ENCODE measurements at regions not wholly inside any gene's neighbourhood (a gene's known extent, or its start where the extent isn't known, plus 50 kb on each side); places are given as distances from the start of the nearest gene placed in this dataset.
A peak's percentile ranks its signal among the peaks of the same experiment; 100 is the strongest.

GRCh38 chr13:76198568-76199163 is 562.5 kb downstream of the LMO7 start:
- DNase-seq (ENCODE audit: low read depth), result no peak

DNA sequence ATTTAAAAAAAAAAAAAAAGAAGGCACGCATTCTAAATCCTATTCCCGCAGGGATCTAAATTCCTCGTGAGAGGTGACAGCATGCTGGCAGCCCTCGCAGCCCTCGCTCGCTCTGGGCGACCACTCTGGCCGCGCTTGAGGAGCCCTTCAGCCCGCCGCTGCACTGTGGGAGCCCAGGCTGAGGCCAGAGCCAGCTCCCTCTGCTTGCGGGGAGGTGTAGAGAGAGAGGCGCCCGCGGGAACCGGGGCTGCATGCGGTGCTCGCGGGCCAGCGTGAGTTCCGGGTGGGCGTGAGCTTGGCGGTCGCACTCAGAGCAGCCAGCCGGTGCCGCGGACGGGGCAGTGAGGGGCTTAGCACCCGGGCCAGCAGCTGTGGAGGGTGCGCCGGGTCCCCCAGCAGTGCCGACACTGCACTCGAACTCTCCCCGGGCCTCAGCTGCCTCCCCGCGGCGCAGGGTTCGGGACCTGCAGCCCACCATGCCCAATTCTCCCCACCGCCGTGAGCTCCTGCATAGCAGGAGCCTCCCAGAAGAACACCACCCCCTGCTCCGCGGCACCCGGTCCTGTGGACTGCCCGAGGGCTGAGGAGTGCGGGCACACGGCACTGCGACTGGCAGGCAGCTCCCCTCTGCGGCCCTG is 553.9 kb downstream of the LMO7 start:
- DNase-seq (ENCODE audit: low read depth), result no peak

- DNase-seq (ENCODE audit: low read depth), result no peak
Measured at GRCh38 chr13:76175961-76176725, 540.0 kb downstream of the LMO7 start.

DNA sequence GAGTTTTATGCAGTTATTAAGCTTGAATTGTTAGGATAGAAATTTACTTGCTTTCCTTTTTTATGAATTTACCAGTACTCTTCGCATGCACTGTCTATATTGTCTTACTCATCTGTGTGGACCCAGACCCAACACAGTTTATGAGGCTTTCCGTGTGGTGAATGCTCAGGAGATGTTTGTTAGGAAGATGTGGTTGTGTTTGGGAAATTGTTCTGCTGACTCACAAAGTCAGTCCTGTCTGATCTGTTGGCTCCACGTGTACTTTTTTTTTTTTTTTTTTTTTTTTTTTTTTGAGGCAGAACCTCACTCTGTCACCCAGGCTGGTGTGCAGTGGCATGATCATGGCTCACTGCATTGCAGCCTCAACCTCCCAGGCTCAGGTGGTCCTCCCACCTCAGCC is 532.5 kb downstream of the LMO7 start:
- no peak for DNase-seq (ENCODE audit: low read depth)

DNA sequence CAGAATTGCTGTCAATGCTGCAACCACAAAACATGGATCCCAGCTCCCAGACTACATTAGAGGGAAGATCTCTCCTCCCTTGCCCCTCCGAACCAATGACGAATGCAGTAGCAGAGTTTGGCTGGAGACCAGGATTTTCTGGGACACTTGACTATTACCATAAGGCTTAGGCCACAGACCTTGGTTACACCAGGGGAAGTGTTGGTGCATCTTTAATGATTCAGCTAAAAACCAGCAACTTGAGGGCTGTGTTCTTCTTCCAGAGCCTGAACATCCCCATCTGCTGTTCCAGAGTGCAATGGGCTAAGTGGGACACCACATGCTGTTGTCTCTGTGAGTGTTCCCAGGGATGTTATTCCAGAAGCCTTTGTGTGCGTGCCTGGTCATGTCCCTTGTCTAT is 528.2 kb downstream of the LMO7 start:
- peak; percentile 3 for DNase-seq (ENCODE audit: low read depth)

DNA sequence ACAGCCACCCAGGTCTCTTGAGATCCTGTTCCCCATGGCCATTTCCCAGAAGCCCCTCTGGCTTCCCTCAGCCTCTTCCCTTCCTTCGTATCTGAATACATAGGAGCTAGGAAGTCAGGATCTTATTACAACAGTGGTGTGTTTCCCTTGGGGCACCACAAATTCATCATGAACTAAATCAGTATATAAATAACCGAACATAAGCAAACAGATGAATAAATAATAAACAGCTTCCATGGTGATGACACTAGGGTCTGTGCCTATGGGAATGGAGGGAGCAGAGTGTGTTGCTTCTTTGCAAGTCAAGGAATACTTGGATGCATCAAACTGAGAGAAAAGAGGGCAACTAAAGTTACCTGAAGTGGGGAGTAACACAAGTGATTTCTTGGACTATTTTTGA is 527.6 kb downstream of the LMO7 start:
- no peak for DNase-seq (ENCODE audit: low read depth)

- DNase-seq (ENCODE audit: low read depth), result peak; percentile 14
Measured at GRCh38 chr13:76160961-76161925, 525.1 kb downstream of the LMO7 start.

DNA sequence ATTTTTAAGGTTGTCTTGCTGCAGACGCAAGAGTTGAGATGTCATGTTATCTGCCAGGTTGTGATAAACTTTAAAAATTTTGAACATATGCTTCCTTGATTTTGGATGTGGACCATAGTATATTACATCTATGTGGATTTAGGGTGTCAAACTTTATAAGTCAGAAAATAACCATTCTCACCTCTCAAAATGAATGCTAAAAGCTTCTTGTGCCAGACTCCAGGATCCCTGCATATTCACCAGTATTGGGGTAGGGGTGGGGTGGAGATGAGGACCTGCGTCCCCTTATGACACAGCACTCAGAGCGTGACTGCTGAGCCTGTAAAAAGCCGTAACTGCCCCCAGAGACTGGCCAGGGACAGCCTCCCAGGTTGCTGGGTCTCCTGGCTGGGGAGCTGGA is 524.4 kb downstream of the LMO7 start:
- DNase-seq (ENCODE audit: low read depth), result no peak

DNA sequence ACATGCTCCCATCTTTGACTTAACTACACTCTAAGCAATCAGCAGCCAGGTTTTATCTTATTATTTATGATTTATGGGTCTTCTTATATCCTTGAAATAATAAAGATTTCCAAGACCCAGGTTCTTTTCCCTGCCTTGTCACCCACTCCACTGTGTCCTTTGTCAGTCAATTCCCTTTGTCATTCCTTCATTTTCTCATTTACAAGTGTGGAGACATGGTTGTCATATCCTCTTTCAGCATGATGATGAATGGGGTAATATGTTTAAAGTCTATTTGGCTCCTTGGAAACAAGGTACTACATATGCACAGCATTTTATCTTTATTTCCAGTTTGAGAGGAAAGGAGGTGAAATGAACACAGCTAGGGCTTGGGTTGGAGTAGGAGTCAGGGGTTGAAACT is 521.8 kb downstream of the LMO7 start:
- DNase-seq (ENCODE audit: low read depth), result no peak

DNA sequence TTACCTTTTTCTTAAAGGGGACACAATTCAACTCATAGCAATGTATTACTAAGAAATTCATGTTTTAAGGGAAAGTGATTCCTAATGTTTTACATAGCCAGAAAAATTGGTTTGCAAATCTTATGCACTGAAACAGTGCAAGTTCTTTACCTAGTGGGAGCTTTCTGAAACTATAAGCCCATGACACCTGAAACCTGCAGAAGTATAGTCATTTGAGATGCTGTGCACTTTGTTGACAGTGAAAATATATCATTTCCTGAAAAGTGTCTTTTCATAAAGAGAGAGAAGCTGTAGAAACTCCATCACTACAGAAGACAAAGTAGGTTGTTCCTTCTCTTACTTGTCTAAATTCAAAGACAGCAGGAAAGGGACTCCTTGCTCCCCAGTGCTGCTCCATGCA is 517.1 kb downstream of the LMO7 start:
- DNase-seq (ENCODE audit: low read depth), result no peak

- peak; percentile 77 for DNase-seq (ENCODE audit: low read depth)
Measured at GRCh38 chr13:76148926-76149325, 512.8 kb downstream of the LMO7 start.

DNA sequence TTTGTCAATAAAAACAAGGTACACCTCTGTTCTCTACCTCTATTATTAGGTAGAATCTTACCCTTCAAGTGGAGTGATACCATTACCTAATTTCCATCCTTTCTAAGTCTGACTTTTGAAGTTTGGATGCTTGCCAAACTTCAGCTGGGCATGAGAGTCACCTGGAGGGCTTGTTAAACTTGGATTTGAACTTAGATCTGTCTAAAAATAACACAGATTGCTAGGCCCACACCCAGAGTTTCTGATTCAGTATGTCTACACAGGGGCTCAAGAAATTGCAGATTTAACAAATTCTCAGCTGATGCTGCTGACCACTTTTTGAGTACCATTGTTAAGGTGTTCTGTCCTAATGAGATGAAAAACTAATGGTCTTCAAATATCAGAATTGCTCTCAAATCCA is 512.2 kb downstream of the LMO7 start:
- no peak for DNase-seq (ENCODE audit: low read depth)

DNA sequence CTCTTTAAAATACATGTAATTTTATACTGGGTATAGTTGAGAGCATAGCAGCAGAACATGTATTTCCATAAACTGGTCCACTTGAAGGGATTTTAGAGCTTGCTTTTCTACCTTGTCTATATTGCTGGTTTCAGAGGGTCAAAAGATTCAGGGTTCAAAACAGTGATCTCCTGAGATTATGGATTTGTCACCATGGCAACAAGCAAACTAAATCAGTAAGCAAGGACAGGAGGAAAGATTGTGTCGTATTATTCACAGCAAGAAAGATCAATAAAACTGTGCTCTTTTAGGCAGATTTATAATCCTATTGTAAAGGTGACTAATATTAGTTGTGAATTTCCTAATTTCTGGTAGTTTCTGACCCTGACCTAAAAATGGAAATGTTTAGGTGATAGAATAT is 496.4 kb downstream of the LMO7 start:
- no peak for DNase-seq (ENCODE audit: low read depth)

DNA sequence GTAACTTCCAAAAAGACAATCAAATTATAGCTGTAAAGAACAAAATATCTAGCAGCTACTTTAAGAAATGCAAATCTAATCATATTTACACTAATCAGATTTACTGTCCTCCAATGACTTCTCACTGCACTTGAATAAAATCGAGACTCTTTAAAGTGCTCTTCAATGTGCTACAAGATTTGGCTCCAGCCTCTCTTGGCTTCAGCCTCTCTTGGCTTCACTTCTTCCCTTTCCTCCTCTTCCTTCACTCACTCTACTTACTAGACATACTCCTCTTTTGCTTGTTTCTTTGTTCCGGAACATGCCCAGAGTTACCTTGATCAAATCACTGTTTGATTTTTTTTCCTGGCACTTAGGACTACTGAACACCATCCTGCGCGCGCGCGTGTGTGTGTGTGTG is 495.4 kb downstream of the LMO7 start:
- no peak for DNase-seq (ENCODE audit: low read depth)

- no peak for DNase-seq (ENCODE audit: low read depth)
Measured at GRCh38 chr13:76129305-76130000, 493.3 kb downstream of the LMO7 start.

DNA sequence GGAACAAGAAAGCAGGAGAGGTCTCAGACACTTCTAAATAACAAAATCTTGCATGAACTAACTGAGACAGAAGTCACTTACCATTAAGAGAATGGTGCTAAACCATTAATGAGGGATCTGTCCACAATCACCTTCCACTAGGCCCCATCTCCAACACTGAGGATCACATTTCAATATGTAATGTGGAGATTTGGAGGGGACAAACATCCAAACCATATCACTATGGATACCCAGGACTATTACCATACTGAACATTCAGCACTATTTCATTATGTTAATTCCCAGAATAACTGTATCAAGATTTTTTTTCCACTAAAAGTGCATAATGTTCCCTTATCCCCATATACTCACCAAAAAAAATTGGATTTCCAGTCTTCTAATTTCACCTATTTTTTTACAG is 491.8 kb downstream of the LMO7 start:
- DNase-seq (ENCODE audit: low read depth), result no peak

DNA sequence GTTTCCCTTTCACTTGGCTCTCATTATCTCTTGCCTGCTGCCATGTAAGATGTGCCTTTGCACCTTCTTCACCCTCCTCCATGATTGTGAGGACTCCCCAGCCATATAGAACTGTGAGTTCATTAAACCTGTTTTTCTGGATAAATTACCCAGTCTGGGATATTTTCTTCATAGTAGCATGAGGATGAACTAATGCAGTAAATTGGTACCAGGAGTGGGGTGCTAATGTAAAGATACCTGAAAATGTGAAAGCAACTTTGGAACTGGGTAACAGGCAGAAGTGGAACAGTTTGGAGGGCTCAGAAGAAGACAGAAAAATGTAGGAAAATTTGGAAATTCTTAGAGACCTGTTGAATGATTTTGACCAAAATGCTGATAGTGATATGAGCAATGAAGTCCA is 487.4 kb downstream of the LMO7 start:
- DNase-seq (ENCODE audit: low read depth), result no peak

DNA sequence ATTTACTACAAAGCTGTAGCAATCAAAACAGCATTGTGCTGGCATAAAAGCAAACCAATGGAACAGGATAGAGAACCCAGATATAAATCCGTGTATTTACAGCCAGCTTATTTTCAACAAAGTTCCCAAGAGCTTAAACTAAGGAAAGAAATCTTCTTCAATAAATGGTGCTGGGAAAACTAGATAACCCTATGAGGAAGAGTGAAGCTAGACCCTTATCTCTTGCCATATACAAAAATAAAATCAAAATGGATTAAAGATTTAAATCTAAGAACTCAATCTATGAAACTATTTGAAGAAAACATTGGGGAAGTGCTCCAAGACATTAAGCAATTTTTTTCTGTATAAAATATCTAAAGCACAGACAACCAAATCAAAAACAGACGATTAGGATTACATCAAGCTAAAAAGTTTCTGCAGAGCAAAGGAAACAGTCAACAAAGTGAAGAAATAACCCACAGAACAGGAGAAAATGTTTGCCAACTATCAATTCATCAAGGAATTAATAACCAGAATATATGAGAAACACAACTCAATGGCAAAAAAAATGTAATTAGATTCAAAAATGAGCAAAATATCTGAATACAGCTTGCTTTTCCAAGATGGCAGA is 480.7 kb downstream of the LMO7 start:
- DNase-seq (ENCODE audit: low read depth), result no peak

GRCh38 chr13:76106763-76107162 is 470.6 kb downstream of the LMO7 start:
- DNase-seq (ENCODE audit: low read depth), result no peak

GRCh38 chr13:76094645-76095044 is 458.5 kb downstream of the LMO7 start:
- no peak for DNase-seq (ENCODE audit: low read depth)

GRCh38 chr13:76091076-76091475 is 454.9 kb downstream of the LMO7 start:
- no peak for DNase-seq (ENCODE audit: low read depth)
